T-cell (primary cell): ENCODE measurements at regions not wholly inside any gene's neighbourhood (a gene's known extent, or its start where the extent isn't known, plus 50 kb on each side); places are given as distances from the start of the nearest gene placed in this dataset.

Experiments
- ATAC-seq, 4 experiments: fragments of 200-7000 bp in 3 of 4; fragments of 150-1000 bp in 1 of 4; cut with Tn5 transposase; replicated peaks in 1 of 4; 1 replicate in 3 of 4; 2 replicates in 1 of 4; pipeline ENCODE4 v1.10.0; 2021; ENCODE audit warnings: moderate library complexity in 3 of 4, mild to moderate bottlenecking in 2 of 4, moderate number of reproducible peaks in 1 of 4
- CTCF ChIA-PET, 2 donors: fragments of 300-600 bp; sonication (Branson Sonifier 250); formaldehyde crosslinking; loops; one replicate each; lab custom pipeline; 2022; ENCODE audit warnings: antibody characterized with exemption in 2 of 2; lab: Charles Lee
- POLR2A ChIA-PET, 2 donors: fragments of 300-600 bp; sonication (Branson Sonifier 250); formaldehyde crosslinking; loops; one replicate each; lab custom pipeline; 2022; ENCODE audit warnings: antibody characterized with exemption in 2 of 2; lab: Charles Lee
- DNase-seq, 35 experiments: peaks; one replicate each; pipeline versions ENCODE4 v3.0.0 to v3.0.0-alpha.2; 2013 to 2023
- H3K27ac ChIP-seq: one replicate; pipeline ENCODE4 v1.5.1; 2013; ENCODE audit warnings: low read length
- H3K27me3 ChIP-seq, 2 experiments: replicated peaks in 1 of 2; 1 replicate in 1 of 2; 2 replicates in 1 of 2; pipeline versions ENCODE4 v1.6.1 to v1.7.0; 2013; ENCODE audit warnings: low read length in 1 of 2, mixed read lengths in 1 of 2; ENCODE audit not compliant: control insufficient read depth in 2 of 2, insufficient read depth in 2 of 2; ENCODE audit errors: extremely low read depth in 1 of 2
- H3K36me3 ChIP-seq, 2 donors: 1 replicate in 1 of 2; 2 replicates in 1 of 2; pipeline versions ENCODE4 v1.6.1 to v1.7.0; 2013; ENCODE audit warnings: low read length in 1 of 2; ENCODE audit not compliant: control insufficient read depth in 2 of 2, insufficient read depth in 1 of 2; ENCODE audit errors: extremely low read depth in 1 of 2
- H3K4me1 ChIP-seq, 2 experiments: 1 replicate in 1 of 2; 2 replicates in 1 of 2; pipeline versions ENCODE4 v1.6.1 to v1.7.0; 2013; ENCODE audit warnings: low read length in 2 of 2, mixed read lengths in 1 of 2; ENCODE audit not compliant: insufficient read depth in 2 of 2, control insufficient read depth in 1 of 2; ENCODE audit errors: extremely low read depth in 1 of 2
- H3K4me3 ChIP-seq, 2 donors: 1 replicate in 1 of 2; 2 replicates in 1 of 2; pipeline versions ENCODE4 v1.5.1 to v1.7.0; 2013; ENCODE audit warnings: mild to moderate bottlenecking in 2 of 2, low read length in 1 of 2, moderate library complexity in 1 of 2; ENCODE audit not compliant: control insufficient read depth in 1 of 2; ENCODE audit errors: extremely low read depth in 1 of 2
- H3K9me3 ChIP-seq: 2 replicates; pipeline ENCODE4 v1.7.0; 2013
- H3K27ac Mint-ChIP-seq, 2 donors: one replicate each; pipeline ENCODE4 v1.8.0; 2020 to 2021; ENCODE audit warnings: mild to moderate bottlenecking in 2 of 2, mixed read lengths in 2 of 2
- H3K27me3 Mint-ChIP-seq, 2 donors: one replicate each; pipeline ENCODE4 v1.8.0; 2021 to 2022; ENCODE audit warnings: mixed read lengths in 2 of 2
- H3K36me3 Mint-ChIP-seq: one replicate; pipeline ENCODE4 v1.8.0; 2021; ENCODE audit warnings: mixed read lengths
- H3K4me1 Mint-ChIP-seq, 3 donors: one replicate each; pipeline ENCODE4 v1.8.0; 2020 to 2022; ENCODE audit warnings: mixed read lengths in 3 of 3, mild to moderate bottlenecking in 1 of 3
- H3K4me3 Mint-ChIP-seq, 3 donors: one replicate each; pipeline ENCODE4 v1.8.0; 2020 to 2022; ENCODE audit warnings: mild to moderate bottlenecking in 3 of 3, mixed read lengths in 3 of 3, moderate library complexity in 3 of 3
- H3K9me3 Mint-ChIP-seq, 3 donors: one replicate each; pipeline ENCODE4 v1.8.0; 2020 to 2022; ENCODE audit warnings: mixed read lengths in 3 of 3
- WGBS: methylation state at CpG from one replicate; pipeline ENCODE4 v1.1.5; 2013; ENCODE audit warnings: missing lambda C conversion rate; ENCODE audit not compliant: insufficient coverage; 5-methylcytosine and 5-hydroxymethylcytosine counted together

DNA sequence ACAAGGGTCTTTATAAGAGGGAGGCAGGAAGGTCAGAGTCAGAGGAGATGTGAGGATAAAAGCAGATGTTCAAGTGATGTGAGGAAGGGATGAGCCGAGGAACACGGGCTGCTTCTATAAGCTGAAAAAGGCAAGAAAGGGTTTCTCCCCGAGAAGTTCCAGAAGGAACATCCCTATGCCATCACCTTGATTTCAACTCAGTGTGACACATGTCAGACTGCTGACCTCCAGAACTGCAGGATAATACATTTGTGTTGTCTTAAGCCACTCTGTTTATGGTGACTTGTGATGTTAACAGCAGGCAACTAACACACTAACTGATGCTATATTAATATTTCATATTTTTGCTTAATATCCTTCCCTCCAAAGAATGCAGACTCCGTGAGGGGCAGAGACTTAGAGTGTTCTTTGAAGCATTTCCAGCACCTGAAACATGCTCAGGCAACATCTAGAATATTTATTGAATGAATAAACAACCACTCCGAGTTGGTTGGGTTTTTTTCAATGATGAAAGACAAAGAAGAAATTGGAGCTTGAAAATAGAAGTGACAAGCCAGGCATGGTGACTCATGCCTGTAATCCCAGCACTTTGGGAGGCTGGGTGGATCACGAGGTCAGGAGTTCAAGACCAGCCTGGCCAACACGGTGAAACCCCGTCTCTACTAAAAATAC is 77.6 kb upstream of the ADRA1B start:
- Histone ChIP-seq H3K36me3 (no peaks in the 10 kb centered on the region), H3K27ac (no peak overlapping the region), H3K9me3 (no peaks in the 10 kb centered on the region), H3K4me1 (no peaks in the 10 kb centered on the region), H3K4me3 (no peak overlapping the region), H3K27me3 (no peaks in the 10 kb centered on the region)
- Mint-ChIP-seq H3K27ac (no peak overlapping the region), H3K4me3 (no peak overlapping the region), H3K9me3 (peaks cover 2 to 5% (median 5%) of the 10 kb centered on the region in 3 donors), H3K4me1 (no peaks in the 10 kb centered on the region), H3K36me3 (no peaks in the 10 kb centered on the region), H3K27me3 (peaks cover 12 to 14% of the 10 kb centered on the region in 2 donors)
- ChIA-PET CTCF (no interaction called here), POLR2A (no interaction called here)
- DNase-seq (no peak), ATAC-seq (no peak)
- WGBS = 29% methylated on average over 1 of the region's 8 CpGs

DNA sequence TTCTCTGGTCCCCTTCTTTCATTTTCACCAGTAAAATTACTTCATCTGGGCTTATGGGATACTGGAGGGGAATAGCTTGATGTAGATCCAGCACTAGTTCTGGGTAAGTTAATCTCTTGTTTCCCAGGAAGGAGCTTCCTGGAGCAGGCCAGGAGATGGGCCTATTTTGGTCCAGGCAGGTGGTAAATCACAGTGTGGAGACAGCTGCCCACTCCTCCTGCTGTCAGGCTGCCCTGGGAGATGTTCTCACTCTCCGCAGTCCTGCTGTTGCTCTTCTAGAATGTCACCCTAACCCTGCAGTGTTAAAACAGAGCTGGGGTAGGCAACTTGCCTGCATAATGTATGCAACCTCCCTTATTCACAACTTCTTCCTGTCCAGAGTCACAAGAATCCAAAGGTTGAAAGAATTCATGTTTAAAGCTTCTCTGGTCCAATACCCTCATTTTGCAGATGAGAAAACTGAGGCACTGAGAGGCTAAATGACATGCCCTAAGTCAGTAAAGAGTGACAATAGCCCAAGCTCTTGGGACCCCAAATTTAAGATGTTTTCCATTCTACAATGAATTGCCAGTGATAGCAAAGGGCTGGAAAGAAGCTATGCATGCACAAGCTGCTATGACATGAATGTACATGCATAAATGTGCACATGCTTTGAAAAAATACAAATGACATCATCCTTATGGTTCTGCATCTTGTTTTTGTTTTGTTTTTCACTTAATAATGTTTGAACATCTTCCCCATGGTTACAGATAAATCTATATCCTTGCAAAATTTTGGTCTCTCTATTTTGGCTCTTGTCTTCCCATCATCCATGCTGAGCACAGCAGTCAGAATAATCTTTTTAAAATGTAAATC is 71.8 kb upstream of the ADRA1B start:
- H3K27me3 ChIP-seq = peaks cover 0 to 2% of the 10 kb centered on the region in 2 experiments
- no peaks in the 10 kb centered on the region for H3K4me1 ChIP-seq
- no peak overlapping the region for H3K27ac ChIP-seq
- no peaks in the 10 kb centered on the region for H3K9me3 ChIP-seq
- ATAC-seq (no peak), DNase-seq (no peak)
- Mint-ChIP-seq H3K4me3 (no peak overlapping the region), H3K27ac (no peak overlapping the region), H3K27me3 (peaks cover 11% of the 10 kb centered on the region in 2 donors), H3K36me3 (no peaks in the 10 kb centered on the region), H3K4me1 (no peaks in the 10 kb centered on the region), H3K9me3 (no peaks in the 10 kb centered on the region)
- ChIA-PET POLR2A (no interaction called here), CTCF (no interaction called here)
- H3K36me3 ChIP-seq = no peaks in the 10 kb centered on the region
- 100% methylated on average over 1 of the region's 1 CpG for WGBS
- H3K4me3 ChIP-seq = no peak overlapping the region

GRCh38 chr5:159849437-159850083 is 66.7 kb upstream of the ADRA1B start:
- ChIA-PET CTCF (interaction anchor here in 1 of 2 donors (0.6 kb wide), 1 partner anchor 162 kb away, joined by 3 read pairs; no protein-coding TSS in a partner anchor), POLR2A (interaction anchor here in 1 of 2 donors (0.7 kb wide), 1 partner anchor 473 kb away, joined by 3 read pairs; no protein-coding TSS in a partner anchor)
- no peaks in the 10 kb centered on the region for H3K9me3 ChIP-seq
- H3K4me1 ChIP-seq = no peaks in the 10 kb centered on the region
- 88% methylated on average over 1 of the region's 3 CpGs for WGBS
- DNase-seq (no peak), ATAC-seq (no peak)
- no peaks in the 10 kb centered on the region for H3K36me3 Mint-ChIP-seq
- H3K4me3 ChIP-seq = no peak overlapping the region
- no peaks in the 10 kb centered on the region for H3K36me3 ChIP-seq
- no peaks in the 10 kb centered on the region for H3K4me1 Mint-ChIP-seq
- peaks cover 0 to 2% of the 10 kb centered on the region in 2 experiments for H3K27me3 ChIP-seq
- H3K4me3 Mint-ChIP-seq = no peak overlapping the region
- H3K9me3 Mint-ChIP-seq = no peaks in the 10 kb centered on the region
- no peaks in the 10 kb centered on the region for H3K27me3 Mint-ChIP-seq
- H3K27ac Mint-ChIP-seq = no peak overlapping the region
- H3K27ac ChIP-seq = no peak overlapping the region

DNA sequence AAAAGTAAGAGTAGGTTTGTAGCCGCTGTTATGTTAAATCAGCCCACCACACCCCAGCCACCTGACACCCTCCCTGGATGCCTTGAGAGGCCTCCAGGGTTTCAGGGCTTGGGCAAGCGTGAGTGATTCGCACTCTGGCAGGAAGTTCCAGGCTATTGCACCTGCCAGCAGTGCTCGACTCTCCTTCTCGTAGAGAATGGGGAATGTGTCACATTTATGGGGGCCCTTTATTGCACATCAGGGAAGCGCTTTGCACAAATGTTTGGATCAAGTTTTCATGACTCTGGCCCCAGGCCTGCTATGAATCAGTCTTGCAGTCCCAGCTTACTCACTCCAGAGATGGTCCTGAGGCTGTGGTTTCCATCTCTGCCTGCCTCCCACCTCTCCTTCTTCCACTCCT is 66.1 kb upstream of the ADRA1B start:
- Mint-ChIP-seq H3K36me3 (no peaks in the 10 kb centered on the region), H3K27ac (no peak overlapping the region), H3K4me3 (no peak overlapping the region), H3K27me3 (peaks cover 0 to 3% of the 10 kb centered on the region in 2 donors), H3K4me1 (no peaks in the 10 kb centered on the region), H3K9me3 (no peaks in the 10 kb centered on the region)
- no peaks in the 10 kb centered on the region for H3K9me3 ChIP-seq
- peaks cover 0 to 2% of the 10 kb centered on the region in 2 experiments for H3K27me3 ChIP-seq
- no peaks in the 10 kb centered on the region for H3K4me1 ChIP-seq
- H3K36me3 ChIP-seq = no peaks in the 10 kb centered on the region
- 70% methylated on average over 2 of the region's 6 CpGs for WGBS
- DNase-seq = no peak
- ATAC-seq = no peak
- no peak overlapping the region for H3K4me3 ChIP-seq
- H3K27ac ChIP-seq = no peak overlapping the region
- CTCF ChIA-PET = interaction anchor here in 1 of 2 donors (0.6 kb wide), 1 partner anchor 161 kb away, joined by 3 read pairs; no protein-coding TSS in a partner anchor
- POLR2A ChIA-PET = interaction anchor here in 1 of 2 donors (0.7 kb wide), 1 partner anchor 473 kb away, joined by 3 read pairs; no protein-coding TSS in a partner anchor

DNA sequence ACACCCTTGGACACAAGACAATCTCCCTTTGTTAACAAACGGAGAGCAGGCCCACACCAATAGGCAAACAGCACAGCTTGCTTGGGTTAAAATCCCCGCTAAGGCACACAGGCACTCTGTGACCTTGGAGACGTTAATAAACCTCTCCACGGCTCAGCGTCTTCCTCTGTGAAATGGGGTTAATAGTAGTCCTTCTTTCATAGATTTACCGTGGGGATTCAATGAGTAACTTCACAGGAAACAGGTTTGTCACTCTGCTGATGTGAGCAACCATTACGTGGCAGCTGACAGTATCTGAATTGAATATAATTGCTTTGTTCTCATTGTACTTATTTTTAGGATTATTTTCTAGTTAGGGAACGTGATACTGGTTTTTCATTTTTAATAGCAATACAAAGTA is 65.2 kb upstream of the ADRA1B start:
- POLR2A ChIA-PET = no interaction called here

GRCh38 chr5:159854916-159855315 is 61.4 kb upstream of the ADRA1B start:
- peaks cover 0 to 2% of the 10 kb centered on the region in 2 experiments for H3K27me3 ChIP-seq
- H3K9me3 ChIP-seq = no peaks in the 10 kb centered on the region
- ATAC-seq = no peak
- Mint-ChIP-seq H3K27me3 (peaks cover 4 to 6% of the 10 kb centered on the region in 2 donors), H3K4me1 (no peaks in the 10 kb centered on the region), H3K9me3 (no peaks in the 10 kb centered on the region), H3K4me3 (no peak overlapping the region), H3K27ac (no peak overlapping the region), H3K36me3 (no peaks in the 10 kb centered on the region)
- whole genome bisulfite sequencing = 100% methylated on average over 1 of the region's 2 CpGs
- no peak overlapping the region for H3K4me3 ChIP-seq
- no peak overlapping the region for H3K27ac ChIP-seq
- POLR2A ChIA-PET = no interaction called here
- CTCF ChIA-PET = no interaction called here
- no peaks in the 10 kb centered on the region for H3K4me1 ChIP-seq
- no peak for DNase-seq
- no peaks in the 10 kb centered on the region for H3K36me3 ChIP-seq

More for the DNA sequence above, 65.2 kb upstream of the ADRA1B start:
- H3K4me3 Mint-ChIP-seq = no peak overlapping the region
- no peak overlapping the region for H3K4me3 ChIP-seq
- no peaks in the 10 kb centered on the region for H3K36me3 Mint-ChIP-seq
- H3K27me3 Mint-ChIP-seq = peaks cover 0 to 5% of the 10 kb centered on the region in 2 donors
- no peaks in the 10 kb centered on the region for H3K9me3 Mint-ChIP-seq
- no peak overlapping the region for H3K27ac ChIP-seq
- H3K36me3 ChIP-seq = no peaks in the 10 kb centered on the region
- 70% methylated on average over 2 of the region's 8 CpGs for WGBS
- H3K9me3 ChIP-seq = no peaks in the 10 kb centered on the region
- no peak overlapping the region for H3K27ac Mint-ChIP-seq
- ATAC-seq = no peak
- no peaks in the 10 kb centered on the region for H3K4me1 Mint-ChIP-seq
- peaks cover 0 to 4% of the 10 kb centered on the region in 2 experiments for H3K27me3 ChIP-seq
- CTCF ChIA-PET = no interaction called here
- H3K4me1 ChIP-seq = no peaks in the 10 kb centered on the region
- no peak for DNase-seq
